Neural cell (in vitro differentiated cells): ENCODE measurements at regions not wholly inside any gene's neighbourhood (a gene's known extent, or its start where the extent isn't known, plus 50 kb on each side); places are given as distances from the start of the nearest gene placed in this dataset.

Source experiments
- H2AFZ ChIP-seq: fragments of 200-600, 300-800 bp; sonication (generic), shearing (Covaris generic); 2 replicates; pipeline ENCODE4 v1.6.0; 2014; ENCODE audit warnings: low read depth, mild to moderate bottlenecking, antibody characterized with exemption, low read length, moderate library complexity
- H3F3A ChIP-seq: fragments of 200-600 bp; shearing (Covaris generic); 2 replicates; pipeline ENCODE4 v1.6.1; 2016; ENCODE audit warnings: mild to moderate bottlenecking, moderate library complexity, mixed read lengths, antibody characterized with exemption, low read length; ENCODE audit not compliant: insufficient read depth, poor library complexity, severe bottlenecking
- H3K27ac ChIP-seq: fragments of 200-600, 300-800 bp; sonication (generic), shearing (Covaris generic); 2 replicates; pipeline ENCODE4 v1.5.1; 2014; ENCODE audit warnings: mild to moderate bottlenecking, low read length, moderate library complexity
- H3K27me3 ChIP-seq: fragments of 300-800, 200-600 bp; sonication (generic), shearing (Covaris generic); 2 replicates; pipeline ENCODE4 v1.6.0; 2014; ENCODE audit warnings: mild to moderate bottlenecking, low read depth, low read length, moderate library complexity; ENCODE audit not compliant: insufficient read depth
- H3K36me3 ChIP-seq: fragments of 300-800, 200-600 bp; sonication (generic), shearing (Covaris generic); 2 replicates; pipeline ENCODE4 v1.5.1; 2014; ENCODE audit warnings: mild to moderate bottlenecking, antibody characterized with exemption, low read length, moderate library complexity; ENCODE audit not compliant: insufficient read depth
- H3K4me2 ChIP-seq: fragments of 300-800, 200-600 bp; sonication (generic), shearing (Covaris generic); 2 replicates; pipeline ENCODE4 v1.6.0; 2014; ENCODE audit warnings: mild to moderate bottlenecking, low read length
- H3K4me3 ChIP-seq: fragments of 300-800, 200-600 bp; sonication (generic), shearing (Covaris generic); 2 replicates; pipeline ENCODE4 v1.5.1; 2014; ENCODE audit warnings: mild to moderate bottlenecking, low read length, moderate library complexity
- H3K79me2 ChIP-seq: fragments of 200-600 bp; shearing (Covaris generic); replicated peaks from 2 replicates; pipeline ENCODE4 v1.6.0; 2014; ENCODE audit warnings: mild to moderate bottlenecking, low read length, moderate library complexity; ENCODE audit not compliant: insufficient read depth
- H3K9ac ChIP-seq: fragments of 300-800, 200-600 bp; sonication (generic), shearing (Covaris generic); 2 replicates; pipeline ENCODE4 v1.6.1; 2016; ENCODE audit warnings: mild to moderate bottlenecking, low read length, mixed read lengths
- H3K9me2 ChIP-seq: fragments of 200-600 bp; shearing (Covaris generic); 2 replicates; pipeline ENCODE4 v1.6.1; 2016; ENCODE audit warnings: mild to moderate bottlenecking, low read length, mixed read lengths; ENCODE audit not compliant: insufficient read depth
- H3K9me3 ChIP-seq: fragments of 200-600, 300-800 bp; sonication (generic), shearing (Covaris generic); 2 replicates; pipeline ENCODE4 v1.6.1; 2016; ENCODE audit warnings: mild to moderate bottlenecking, mixed run types, low read length, moderate library complexity, mixed read lengths
- H4K20me1 ChIP-seq: fragments of 200-600 bp; shearing (Covaris generic); 2 replicates; pipeline ENCODE4 v1.6.1; 2016; ENCODE audit warnings: mild to moderate bottlenecking, mixed run types; ENCODE audit not compliant: insufficient read depth
- CTCF ChIP-seq: fragments of 450-650 bp; IDR thresholded peaks from 2 replicates; pipeline ENCODE4 v1.5.1; 2014; ENCODE audit warnings: antibody characterized with exemption, mild to moderate bottlenecking, moderate library complexity; ENCODE audit not compliant: poor library complexity, severe bottlenecking
- EP300 ChIP-seq: fragments of 450-650 bp; conservative IDR thresholded peaks from 2 replicates; pipeline ENCODE4 v1.6.1; 2014; ENCODE audit warnings: antibody characterized with exemption, mild to moderate bottlenecking, moderate library complexity; ENCODE audit not compliant: poor library complexity, severe bottlenecking
- EZH2 ChIP-seq: fragments of 200-600, 300-800 bp; shearing (Covaris generic), sonication (generic); IDR thresholded peaks from 2 replicates; pipeline ENCODE4 v1.6.1; 2014; ENCODE audit warnings: antibody characterized with exemption, low read length, borderline replicate concordance, mild to moderate bottlenecking; ENCODE audit not compliant: insufficient read depth, poor library complexity, severe bottlenecking
- MXI1 ChIP-seq: fragments of 450-650 bp; conservative IDR thresholded peaks from 2 replicates; pipeline ENCODE4 v1.6.1; 2014; ENCODE audit warnings: antibody characterized with exemption, mild to moderate bottlenecking; ENCODE audit not compliant: poor library complexity, severe bottlenecking
- POLR2AphosphoS5 ChIP-seq: IDR thresholded peaks from 2 replicates; pipeline ENCODE4 v1.6.1; 2012
- RAD21 ChIP-seq: fragments of 450-650 bp; conservative IDR thresholded peaks from 2 replicates; pipeline ENCODE4 v1.6.1; 2014; ENCODE audit warnings: antibody characterized with exemption, mild to moderate bottlenecking, moderate library complexity
- REST ChIP-seq: IDR thresholded peaks from 2 replicates; pipeline ENCODE4 v1.6.1; 2012; ENCODE audit warnings: borderline replicate concordance
- SMC3 ChIP-seq: fragments of 450-650 bp; conservative IDR thresholded peaks from 2 replicates; pipeline ENCODE4 v1.6.1; 2014; ENCODE audit warnings: antibody characterized with exemption, mild to moderate bottlenecking, moderate library complexity; ENCODE audit not compliant: poor library complexity
- TAF1 ChIP-seq: IDR thresholded peaks from 2 replicates; pipeline ENCODE4 v1.6.1; 2012; ENCODE audit warnings: low read depth

- no peaks in the 10 kb centered on the region for H3K27me3 ChIP-seq
- no peaks in the 10 kb centered on the region for H3K9me3 ChIP-seq
- no peak for TF ChIP-seq CTCF
- no peak for TF ChIP-seq POLR2AphosphoS5
- no peak for TF ChIP-seq EP300
- TF ChIP-seq SMC3, result no peak
- TF ChIP-seq MXI1, result no peak
- no peak for TF ChIP-seq RAD21
- no peak for TF ChIP-seq EZH2
- TF ChIP-seq REST, result no peak
- TF ChIP-seq TAF1, result no peak
- no peak overlapping the region for H3K4me2 ChIP-seq
- H2AFZ ChIP-seq, result no peak overlapping the region
- H3K79me2 ChIP-seq, result no peaks in the 10 kb centered on the region
- no peaks in the 10 kb centered on the region for H3F3A ChIP-seq
- no peak overlapping the region for H3K4me3 ChIP-seq
- H3K9ac ChIP-seq, result no peak overlapping the region
- no peaks in the 10 kb centered on the region for H4K20me1 ChIP-seq
- H3K9me2 ChIP-seq, result no peaks in the 10 kb centered on the region
- no peaks in the 10 kb centered on the region for H3K36me3 ChIP-seq
- no peak overlapping the region for H3K27ac ChIP-seq
Measured at GRCh38 chr5:24714746-24715145, 70.0 kb upstream of the CDH10 start.

- Histone ChIP-seq H3K9me2 (no peaks in the 10 kb centered on the region), H3K36me3 (no peaks in the 10 kb centered on the region)
Measured at GRCh38 chr5:24712947-24713346, 68.2 kb upstream of the CDH10 start.

More at GRCh38 chr5:24712947-24713346, 68.2 kb upstream of the CDH10 start:
- no peaks in the 10 kb centered on the region for H3F3A ChIP-seq
- H3K4me2 ChIP-seq, result no peak overlapping the region
- no peaks in the 10 kb centered on the region for H3K9me3 ChIP-seq
- no peak overlapping the region for H3K27ac ChIP-seq
- no peak overlapping the region for H3K4me3 ChIP-seq
- no peak overlapping the region for H3K9ac ChIP-seq
- TF ChIP-seq TAF1 (no peak), EZH2 (no peak), MXI1 (no peak), EP300 (peak; percentile 63), POLR2AphosphoS5 (peak; percentile 79), CTCF (no peak), REST (peak; percentile 75)
- H4K20me1 ChIP-seq, result no peaks in the 10 kb centered on the region
- no peaks in the 10 kb centered on the region for H3K79me2 ChIP-seq
- H2AFZ ChIP-seq, result no peak overlapping the region
- no peaks in the 10 kb centered on the region for H3K27me3 ChIP-seq
